GM19240 (cell line): ENCODE measurements at regions not wholly inside any gene's neighbourhood (a gene's known extent, or its start where the extent isn't known, plus 50 kb on each side); places are given as distances from the start of the nearest gene placed in this dataset.

Source experiments
- DNase-seq: peaks from one replicate; pipeline ENCODE4 v3.0.0; 2011; ENCODE audit warnings: low spot score; ENCODE audit not compliant: insufficient read length

GRCh38 chr4:167475951-167476350 lies 241.7 kb upstream of the SPOCK3 start:
- DNase-seq: no peak

- no peak for DNase-seq
Measured at GRCh38 chr4:167492007-167492406, 257.7 kb upstream of the SPOCK3 start.

GRCh38 chr4:167509551-167509950 lies 275.3 kb upstream of the SPOCK3 start:
- DNase-seq: no peak

GRCh38 chr4:167524091-167524490 lies 289.8 kb upstream of the SPOCK3 start:
- no peak for DNase-seq

- DNase-seq: no peak
Measured at GRCh38 chr4:167537761-167538160, 303.5 kb upstream of the SPOCK3 start.

GRCh38 chr4:167541286-167541685 lies 307.0 kb upstream of the SPOCK3 start:
- no peak for DNase-seq

GRCh38 chr4:167544391-167544790 lies 310.1 kb upstream of the SPOCK3 start:
- no peak for DNase-seq

GRCh38 chr4:167550021-167550420 lies 315.7 kb upstream of the SPOCK3 start:
- DNase-seq: no peak

GRCh38 chr4:167555338-167556022 lies 321.2 kb upstream of the SPOCK3 start:
- DNase-seq: no peak

GRCh38 chr4:167578906-167579305 lies 344.6 kb upstream of the SPOCK3 start:
- no peak for DNase-seq

- no peak for DNase-seq
Measured at GRCh38 chr4:167581449-167581965, 347.2 kb upstream of the SPOCK3 start.

- no peak for DNase-seq
Measured at GRCh38 chr4:167587361-167587760, 353.1 kb upstream of the SPOCK3 start.

- no peak for DNase-seq
Measured at GRCh38 chr4:167595898-167596297, 361.6 kb upstream of the SPOCK3 start.

- no peak for DNase-seq
Measured at GRCh38 chr4:167602157-167602556, 367.9 kb upstream of the SPOCK3 start.

- DNase-seq: no peak
Measured at GRCh38 chr4:167606551-167606950, 372.3 kb upstream of the SPOCK3 start.

GRCh38 chr4:167613381-167613780 lies 379.1 kb upstream of the SPOCK3 start:
- no peak for DNase-seq

GRCh38 chr4:167614866-167615265 lies 380.6 kb upstream of the SPOCK3 start:
- DNase-seq: no peak

GRCh38 chr4:167616476-167616875 lies 382.2 kb upstream of the SPOCK3 start:
- DNase-seq: no peak

GRCh38 chr4:167622481-167623240 lies 388.4 kb upstream of the SPOCK3 start:
- peak; percentile 3 for DNase-seq

- no peak for DNase-seq
Measured at GRCh38 chr4:167623241-167623572, 388.9 kb upstream of the SPOCK3 start.

- DNase-seq: no peak
Measured at GRCh38 chr4:167629272-167629671, 395.0 kb upstream of the SPOCK3 start.

- no peak for DNase-seq
Measured at GRCh38 chr4:167642250-167642649, 408.0 kb upstream of the SPOCK3 start.

- no peak for DNase-seq
Measured at GRCh38 chr4:167645358-167645757, 411.1 kb upstream of the SPOCK3 start.
